ENCODE measurements at regions not wholly inside any gene's neighbourhood (a gene's known extent, or its start where the extent isn't known, plus 50 kb on each side); places are given as distances from the start of the nearest gene placed in this dataset.
"Not testable (repeated sequence)": the region's sequence is repeated elsewhere in the genome, so short reads cannot be mapped to it uniquely, and the experiment has no call there.

DNA sequence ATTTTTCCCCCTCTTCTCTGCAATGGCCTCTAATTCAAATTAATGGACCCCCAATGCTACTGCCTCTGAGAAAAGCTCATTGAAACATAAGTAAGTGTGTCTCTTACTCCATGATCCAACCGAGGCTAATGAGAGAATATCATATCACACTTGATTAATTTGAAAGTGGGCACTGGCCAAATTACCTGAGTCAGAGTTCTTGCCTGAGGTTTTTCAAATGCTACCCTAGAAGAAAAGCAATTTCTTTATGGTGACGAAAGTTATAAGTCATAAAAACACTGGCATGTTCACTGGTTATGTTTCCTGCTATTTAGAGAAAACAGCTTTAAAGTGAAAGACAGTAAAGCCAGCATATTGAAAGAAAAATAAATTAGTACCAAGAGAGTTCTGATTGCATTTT, 368.8 kb upstream of the TMPRSS15 start:
- DNase-seq (ENCODE audit: low read depth, low spot score) = no peak
- no peak overlapping the region for H3K4me3 ChIP-seq (ENCODE audit: low read length)

DNA sequence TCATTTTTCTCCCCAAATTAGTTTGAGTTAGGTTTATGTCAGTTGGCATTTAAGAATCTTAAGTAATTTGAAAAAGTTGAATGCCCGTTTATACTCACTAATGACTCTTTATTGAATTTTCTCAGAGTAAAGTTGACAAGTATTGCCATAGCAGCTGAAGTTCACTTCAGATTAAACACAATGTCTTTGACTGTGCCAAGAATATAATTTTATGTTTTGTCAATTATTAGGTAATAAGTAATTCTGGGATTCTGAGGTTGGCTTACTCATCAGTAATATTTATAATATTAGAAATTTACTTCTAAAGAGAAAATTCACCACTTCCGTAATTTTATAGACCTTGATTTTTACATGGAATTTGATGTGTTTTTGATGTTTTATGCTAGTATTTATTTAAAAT, 369.3 kb upstream of the TMPRSS15 start:
- no peak for DNase-seq (ENCODE audit: low read depth, low spot score)
- H3K4me3 ChIP-seq (ENCODE audit: low read length) = no peak overlapping the region

DNA sequence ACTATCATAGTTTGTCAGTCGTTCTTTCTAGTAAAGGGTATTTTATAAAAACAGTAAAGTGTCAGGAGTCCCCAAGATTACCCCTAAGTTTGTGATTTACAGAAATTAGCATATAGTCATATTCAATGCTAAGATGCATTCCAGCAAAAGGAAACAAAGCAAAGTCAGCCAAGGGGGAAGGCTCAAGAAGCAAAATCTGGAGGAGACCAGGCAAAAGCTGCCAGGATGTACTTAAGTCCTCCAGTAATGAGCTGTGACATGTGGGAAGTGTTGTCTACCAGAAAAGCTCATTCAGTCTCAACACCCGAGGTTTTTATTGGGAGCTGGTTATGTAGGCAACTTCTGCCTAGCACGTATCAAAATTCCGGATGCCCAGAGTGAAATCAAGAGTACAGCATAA, 373.4 kb upstream of the TMPRSS15 start:
- DNase-seq (ENCODE audit: low read depth, low spot score) = no peak
- H3K4me3 ChIP-seq (ENCODE audit: low read length) = no peak overlapping the region

DNA sequence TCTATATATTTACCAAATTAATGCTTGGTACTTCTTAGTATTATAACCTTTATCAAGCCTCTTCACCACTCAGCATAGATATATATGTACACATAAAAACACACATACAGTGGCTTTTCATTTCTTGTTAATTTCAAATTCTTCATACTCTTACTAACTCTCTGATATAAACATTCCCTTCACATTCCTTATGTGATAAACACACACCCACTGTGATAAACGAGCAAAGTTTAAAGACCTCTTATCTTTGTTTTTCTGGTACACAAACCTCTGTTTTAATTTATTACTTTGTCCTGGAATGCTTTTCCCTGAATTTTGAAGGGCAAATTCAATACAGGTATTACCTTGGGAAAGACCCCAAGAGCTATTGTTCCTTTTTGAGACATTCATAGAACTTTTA, 379.1 kb upstream of the TMPRSS15 start:
- DNase-seq (ENCODE audit: low read depth, low spot score) = no peak
- H3K4me3 ChIP-seq (ENCODE audit: low read length) = no peak overlapping the region

DNA sequence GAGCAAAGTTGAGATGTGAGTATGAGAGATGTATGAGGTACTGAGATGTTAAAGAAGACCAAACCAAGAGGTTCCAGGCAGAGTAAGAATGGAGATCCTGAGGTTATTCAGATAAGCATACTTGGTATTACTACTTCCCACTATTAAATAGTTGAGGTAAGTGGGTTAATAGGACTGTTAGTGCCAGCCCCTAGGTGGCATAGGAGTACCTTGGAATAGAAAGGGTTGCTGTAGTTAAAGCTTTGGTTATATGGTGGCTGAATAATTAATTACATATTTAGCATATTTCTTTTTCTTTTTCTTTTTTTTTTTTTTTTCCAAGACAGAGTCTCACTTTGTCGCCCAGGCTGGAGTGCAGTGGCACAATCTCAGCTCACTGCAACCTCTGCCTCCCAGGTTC, 397.9 kb upstream of the TMPRSS15 start:
- DNase-seq (ENCODE audit: low read depth, low spot score) = peak; percentile 23
- H3K4me3 ChIP-seq (ENCODE audit: low read length) = no peak overlapping the region

DNA sequence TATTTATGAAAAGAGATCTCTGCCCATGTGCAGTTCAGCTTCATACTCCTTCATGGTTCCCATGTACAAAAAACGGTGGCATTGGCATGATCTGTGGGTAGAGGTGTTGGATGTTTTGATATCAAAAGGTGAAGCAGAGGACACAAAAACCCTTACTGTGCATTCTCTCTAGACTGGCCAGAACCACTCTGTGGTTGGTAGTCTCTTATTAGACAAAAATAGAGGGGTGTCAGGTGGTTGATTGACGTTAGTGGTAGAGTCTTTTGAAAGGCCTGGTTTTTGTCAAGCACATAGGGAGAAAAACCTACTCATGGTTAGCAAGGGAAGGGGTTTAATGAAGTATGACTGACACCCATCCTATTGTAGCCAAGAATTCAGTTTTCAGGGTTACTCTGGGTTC, 400.0 kb upstream of the TMPRSS15 start:
- H3K4me3 ChIP-seq (ENCODE audit: low read length) = no peak overlapping the region
- DNase-seq (ENCODE audit: low read depth, low spot score) = no peak

DNA sequence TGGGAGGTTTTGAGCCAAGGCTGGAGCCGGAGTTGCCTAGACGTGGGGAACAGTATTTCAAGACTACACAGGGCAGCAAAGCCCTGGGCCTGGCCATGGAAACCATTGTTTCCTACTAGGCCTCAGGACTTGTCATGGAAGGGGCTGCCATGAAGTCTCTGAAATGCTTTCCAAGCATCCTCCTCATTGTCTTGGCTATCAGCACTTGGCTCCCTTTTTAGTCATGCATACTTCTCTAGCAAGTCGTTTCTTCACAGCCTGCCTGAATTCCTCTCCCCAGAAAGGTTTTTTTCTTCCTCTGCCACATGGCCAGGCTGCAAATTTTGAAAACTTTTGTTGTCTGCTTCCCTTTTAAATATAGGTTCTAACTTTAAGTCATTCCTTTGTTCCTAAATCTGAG, 406.6 kb upstream of the TMPRSS15 start:
- no peak for DNase-seq (ENCODE audit: low read depth, low spot score)
- no peak overlapping the region for H3K4me3 ChIP-seq (ENCODE audit: low read length)

DNA sequence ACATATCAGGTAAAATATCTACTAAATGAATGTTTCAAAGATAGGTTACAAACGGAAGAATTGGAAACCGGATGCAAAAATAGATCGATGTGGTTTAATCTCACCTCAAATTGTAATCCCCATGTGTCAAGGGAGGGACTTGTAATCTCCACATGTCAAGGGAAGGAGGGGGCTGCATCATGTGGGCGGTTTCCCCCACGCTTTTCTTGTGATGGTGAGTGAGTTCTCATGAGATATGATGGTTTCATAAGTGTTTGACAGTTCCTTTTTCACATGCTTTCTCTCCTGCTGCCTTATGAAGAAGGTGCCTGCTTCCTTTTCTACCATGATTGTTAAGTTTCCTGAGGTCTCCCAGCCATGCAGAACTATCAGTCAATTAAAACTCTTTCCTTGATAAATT, 408.7 kb upstream of the TMPRSS15 start:
- no peak overlapping the region for H3K4me3 ChIP-seq (ENCODE audit: low read length)
- peak; percentile 74 for DNase-seq (ENCODE audit: low read depth, low spot score)

DNA sequence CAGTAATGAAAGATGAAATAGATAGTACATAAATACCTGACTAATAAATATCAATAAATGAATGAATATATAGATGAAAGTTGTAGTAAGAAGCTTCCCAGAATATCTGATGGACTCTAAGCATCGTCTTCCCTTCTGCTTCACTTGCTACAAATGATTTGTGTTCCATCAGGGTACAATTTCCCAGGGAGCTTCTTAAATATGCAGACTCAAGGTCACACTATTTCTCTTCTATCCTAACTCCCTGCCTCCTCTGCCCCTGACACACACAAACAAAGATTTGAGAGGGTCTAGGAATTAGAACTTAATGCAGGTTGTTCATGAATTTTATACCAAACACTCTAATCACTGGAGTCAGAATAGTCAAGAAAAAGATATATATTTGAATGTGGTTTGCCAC, 415.9 kb upstream of the TMPRSS15 start:
- no peak for DNase-seq (ENCODE audit: low read depth, low spot score)
- no peak overlapping the region for H3K4me3 ChIP-seq (ENCODE audit: low read length)

DNA sequence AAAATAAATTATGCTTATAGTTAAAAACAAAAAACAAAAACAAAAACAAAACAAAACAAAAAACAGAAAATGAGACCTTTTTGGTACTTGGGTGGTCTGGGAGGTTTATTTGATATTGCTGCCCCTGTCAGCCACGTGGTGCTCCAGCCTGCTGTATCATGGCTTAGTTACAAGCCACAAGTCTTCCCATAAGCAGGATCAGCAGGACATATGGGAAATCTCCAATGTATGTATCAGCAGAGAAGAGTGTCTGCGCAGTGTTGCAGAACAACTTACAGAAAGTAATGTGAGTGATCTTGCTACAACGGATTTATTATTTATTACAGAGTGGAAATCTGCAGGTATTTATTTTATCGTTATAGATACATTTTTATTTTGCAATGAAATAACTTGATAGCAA, 423.0 kb upstream of the TMPRSS15 start:
- no peak for DNase-seq (ENCODE audit: low read depth, low spot score)
- no peak overlapping the region for H3K4me3 ChIP-seq (ENCODE audit: low read length)

DNA sequence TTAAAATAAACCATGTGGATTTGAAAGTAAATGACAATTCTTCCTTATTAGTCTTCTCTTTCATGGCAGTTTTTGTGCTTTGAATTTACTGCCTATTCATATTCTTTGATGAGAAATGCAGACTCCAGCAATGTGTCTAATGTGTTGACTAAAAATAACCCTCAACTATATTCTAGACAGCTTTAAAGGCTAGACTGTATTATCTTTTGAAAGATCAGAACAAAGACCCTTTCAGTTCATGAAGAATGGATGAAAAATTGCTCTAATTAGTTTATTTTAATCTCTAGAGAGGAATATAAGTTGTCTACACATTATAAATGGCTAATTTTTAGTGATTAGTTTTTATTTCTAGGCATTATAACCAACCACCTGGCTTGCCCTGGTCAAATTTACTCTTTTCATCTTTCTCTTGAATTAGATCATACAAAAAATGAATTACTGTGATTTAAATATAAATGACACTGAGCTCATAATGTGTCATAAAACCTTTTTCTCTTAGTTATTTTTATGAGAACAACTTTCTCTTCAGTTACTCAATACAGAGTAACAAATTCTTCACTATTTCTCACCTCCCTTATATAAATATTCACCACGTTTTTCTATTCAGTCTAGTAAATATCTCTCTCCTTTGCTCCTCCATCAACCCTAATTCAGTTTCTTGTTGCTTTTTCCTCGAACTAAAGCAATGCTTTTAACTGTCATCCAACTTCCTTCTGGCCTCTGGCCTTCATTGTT, 428.5 kb upstream of the TMPRSS15 start:
- no peak overlapping the region for H3K4me3 ChIP-seq (ENCODE audit: low read length)
- DNase-seq (ENCODE audit: low read depth, low spot score) = no peak

DNA sequence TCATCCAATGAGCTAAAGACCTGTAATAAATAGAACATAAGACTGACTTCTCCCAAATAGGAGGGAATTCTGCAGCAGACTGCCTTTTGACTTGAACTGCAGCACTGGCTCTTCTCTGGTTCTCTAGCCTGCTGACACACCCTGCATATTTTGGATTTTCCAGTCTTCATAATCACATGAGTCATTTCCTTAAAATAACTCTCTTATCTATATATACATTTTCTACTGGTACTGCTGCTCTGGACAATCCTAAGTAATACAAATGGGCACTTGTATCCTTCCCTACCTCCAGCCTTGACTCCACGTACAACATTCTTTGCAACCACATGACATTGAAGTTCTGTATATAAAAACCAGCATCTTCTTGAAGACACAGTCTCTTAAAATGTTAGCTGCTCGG, 429.4 kb upstream of the TMPRSS15 start:
- DNase-seq (ENCODE audit: low read depth, low spot score) = no peak
- H3K4me3 ChIP-seq (ENCODE audit: low read length) = no peak overlapping the region

DNA sequence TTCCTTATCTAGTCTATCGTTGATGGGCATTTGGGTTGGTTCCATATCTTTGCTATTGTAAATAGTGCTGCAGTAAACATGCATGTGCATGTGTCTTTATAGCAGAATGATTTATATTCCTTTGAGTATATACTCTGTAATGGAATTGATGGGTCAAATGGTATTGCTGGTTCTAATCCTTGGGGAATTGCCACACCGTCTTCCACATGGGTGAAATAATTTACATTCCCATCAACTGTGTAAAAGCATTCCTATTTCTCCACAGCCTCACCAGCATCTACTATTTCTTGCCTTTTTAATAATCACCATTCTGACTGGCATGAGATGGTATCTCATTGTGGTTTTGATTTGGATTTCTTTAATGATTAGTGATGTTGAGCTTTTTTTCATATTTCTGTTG, 430.5 kb upstream of the TMPRSS15 start:
- DNase-seq (ENCODE audit: low read depth, low spot score); H3K4me3 ChIP-seq (ENCODE audit: low read length): not testable (repeated sequence)

DNA sequence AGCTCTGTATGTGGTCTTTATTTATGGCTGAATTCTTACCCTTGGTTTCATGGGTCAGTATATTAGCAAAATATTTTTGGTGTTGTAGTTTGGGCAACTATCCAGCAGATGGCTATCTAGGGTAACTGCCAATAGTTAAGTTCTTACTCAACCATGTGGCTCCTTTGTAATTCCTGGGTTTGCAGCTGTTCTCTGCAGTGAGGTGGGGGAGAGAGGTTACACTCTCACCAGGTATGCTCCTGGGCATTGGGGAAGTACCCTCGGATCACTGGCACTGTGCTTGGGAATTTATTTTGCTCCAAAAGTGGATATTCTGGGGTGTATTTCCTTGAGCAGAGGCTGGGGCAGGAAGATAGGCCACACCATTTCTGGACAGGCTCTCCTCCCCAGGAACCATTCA, 436.7 kb upstream of the TMPRSS15 start:
- peak; percentile 47 for DNase-seq (ENCODE audit: low read depth, low spot score)
- no peak overlapping the region for H3K4me3 ChIP-seq (ENCODE audit: low read length)

DNA sequence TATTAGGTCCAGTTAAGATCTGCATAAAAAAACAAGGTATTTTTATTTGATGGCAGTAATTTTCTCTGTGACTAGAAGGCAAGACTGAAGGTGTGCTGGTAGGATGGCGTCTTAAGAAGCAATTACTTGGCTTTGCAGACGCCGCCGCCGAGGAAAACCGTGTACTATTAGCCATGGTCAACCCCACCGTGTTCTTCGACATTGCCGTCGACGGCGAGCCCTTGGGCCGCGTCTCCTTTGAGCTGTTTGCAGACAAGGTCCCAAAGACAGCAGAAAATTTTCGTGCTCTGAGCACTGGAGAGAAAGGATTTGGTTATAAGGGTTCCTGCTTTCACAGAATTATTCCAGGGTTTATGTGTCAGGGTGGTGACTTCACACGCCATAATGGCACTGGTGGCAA, 454.0 kb upstream of the TMPRSS15 start:
- not testable (repeated sequence) for DNase-seq (ENCODE audit: low read depth, low spot score); H3K4me3 ChIP-seq (ENCODE audit: low read length)

DNA sequence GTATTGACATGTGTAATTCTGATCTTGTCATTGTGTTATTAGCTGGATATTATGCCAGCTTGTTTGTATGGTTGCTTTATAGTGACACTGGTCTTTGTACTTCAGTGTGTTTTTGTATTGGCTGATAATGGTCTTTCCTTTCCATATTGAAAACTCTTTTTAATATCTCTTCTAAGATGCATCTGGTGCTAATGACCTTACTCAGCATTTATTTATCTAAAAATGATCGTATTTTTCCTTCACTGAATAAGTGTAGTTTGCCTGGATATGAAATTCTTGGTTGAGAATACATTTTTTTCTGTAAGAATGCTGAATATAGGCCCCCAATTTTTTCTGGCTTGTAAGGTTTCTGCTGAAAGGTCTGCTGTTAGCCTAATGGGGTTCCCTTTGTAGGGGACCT, 465.5 kb upstream of the TMPRSS15 start:
- no peak for DNase-seq (ENCODE audit: low read depth, low spot score)
- no peak overlapping the region for H3K4me3 ChIP-seq (ENCODE audit: low read length)

DNA sequence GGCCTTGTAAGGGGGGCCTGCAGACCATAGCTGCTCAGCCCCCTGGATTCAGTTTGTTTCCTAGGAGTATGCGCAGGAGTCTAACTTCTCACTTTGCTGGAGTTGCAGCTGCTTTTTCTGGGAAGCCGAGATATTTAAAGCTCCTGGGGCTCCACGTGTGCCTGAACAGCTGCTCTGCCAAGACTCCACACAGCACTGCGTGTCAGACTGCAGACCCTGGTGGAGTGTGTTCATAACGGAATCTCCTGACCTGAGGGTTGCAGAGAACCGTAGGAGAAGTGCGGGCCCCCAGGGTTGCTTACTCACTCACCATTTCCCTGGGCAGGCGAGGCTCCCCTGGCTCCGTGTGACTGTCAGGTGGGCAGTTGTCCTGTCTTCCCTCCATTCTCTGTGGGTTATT, 474.3 kb upstream of the TMPRSS15 start:
- no peak overlapping the region for H3K4me3 ChIP-seq (ENCODE audit: low read length)
- no peak for DNase-seq (ENCODE audit: low read depth, low spot score)

DNA sequence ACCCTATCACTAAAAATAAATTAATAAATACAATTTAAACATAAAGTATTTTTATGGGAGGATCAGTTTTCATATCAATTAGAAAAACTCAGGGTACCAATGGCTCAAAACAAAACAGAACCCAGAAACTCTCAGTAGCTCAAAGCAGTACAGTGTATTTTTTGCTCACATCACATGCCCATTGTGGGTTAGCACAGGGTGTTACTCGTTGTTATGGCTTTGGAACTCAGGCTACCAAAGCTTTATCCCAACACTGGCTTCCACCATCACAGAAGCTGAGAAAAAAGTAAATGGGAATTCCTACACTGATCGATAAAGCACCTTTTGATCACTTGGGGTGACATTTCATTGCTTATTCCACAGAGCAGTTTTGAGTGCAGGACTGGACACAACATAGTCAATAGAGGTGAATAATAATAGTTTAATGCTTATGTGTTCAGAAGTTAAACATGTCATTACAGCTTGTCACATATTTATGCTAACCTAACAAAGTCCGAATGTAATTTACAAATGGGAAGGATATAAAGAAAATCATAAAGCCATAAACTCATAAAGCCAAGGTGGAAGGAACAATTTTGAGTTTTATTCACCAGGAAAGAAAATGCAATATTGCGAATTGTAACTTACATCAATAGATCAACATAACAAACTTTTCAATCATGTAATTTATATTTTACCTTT, 484.5 kb upstream of the TMPRSS15 start:
- DNase-seq (ENCODE audit: low read depth, low spot score) = no peak

DNA sequence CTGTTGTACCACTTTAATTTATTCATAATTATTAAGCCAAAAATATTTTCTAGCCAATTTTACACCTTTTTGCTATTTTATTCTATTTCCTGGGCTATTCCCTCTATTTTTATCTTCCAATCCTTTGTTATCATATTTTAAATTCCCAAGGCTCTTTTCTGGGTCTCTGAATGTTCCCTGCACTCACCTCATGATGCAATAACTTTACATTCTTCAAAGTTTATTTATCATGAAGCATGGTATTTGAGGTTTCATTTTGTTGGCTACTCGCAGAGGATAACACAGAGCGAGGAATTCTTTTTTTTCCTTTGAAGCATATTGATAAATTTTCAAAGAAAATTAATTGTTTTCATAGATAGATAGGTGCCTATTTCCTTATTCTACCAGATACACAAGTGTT, 489.8 kb upstream of the TMPRSS15 start:
- no peak for DNase-seq (ENCODE audit: low read depth, low spot score)
- H3K4me3 ChIP-seq (ENCODE audit: low read length) = no peak overlapping the region

More for the DNA sequence above, 484.5 kb upstream of the TMPRSS15 start:
- no peak overlapping the region for H3K4me3 ChIP-seq (ENCODE audit: low read length)

DNA sequence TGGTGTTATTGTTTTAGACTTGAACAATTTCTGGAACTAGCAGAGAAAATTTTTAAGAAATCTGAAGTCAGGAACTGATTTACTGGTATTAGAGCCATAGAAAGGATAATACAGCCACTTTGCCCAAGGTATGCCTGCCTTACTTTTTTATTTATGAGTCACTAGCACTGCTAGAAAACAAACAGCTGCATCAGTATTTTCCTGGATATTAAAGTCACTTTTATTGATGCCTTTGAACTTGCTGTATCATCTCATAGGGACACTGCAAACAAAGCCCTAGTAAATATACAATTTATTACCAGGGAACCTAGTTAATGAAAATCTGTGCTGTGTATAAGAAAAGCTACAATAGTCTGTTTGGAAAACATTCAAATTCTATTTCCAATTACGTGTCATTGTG, 490.8 kb upstream of the TMPRSS15 start:
- no peak for DNase-seq (ENCODE audit: low read depth, low spot score)
- no peak overlapping the region for H3K4me3 ChIP-seq (ENCODE audit: low read length)

DNA sequence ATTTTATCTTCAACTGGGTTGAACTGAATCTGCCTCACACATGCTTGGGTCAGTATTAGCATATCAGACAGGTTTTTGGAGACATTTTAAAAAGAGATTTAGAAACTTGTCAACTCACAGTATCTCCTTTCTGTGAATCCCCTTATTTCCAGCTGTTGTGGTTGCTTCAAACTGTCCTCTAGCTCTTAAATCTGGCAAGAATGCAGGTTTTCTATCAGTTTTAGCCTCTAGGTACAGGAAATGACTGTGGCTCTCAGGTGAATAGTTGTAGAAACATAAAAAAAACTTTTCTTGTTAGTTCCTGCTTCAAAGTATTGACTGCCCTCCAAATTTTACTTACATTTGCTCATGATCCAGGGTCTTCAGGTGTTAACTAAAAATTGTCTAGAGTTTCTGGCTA, 495.7 kb upstream of the TMPRSS15 start:
- no peak overlapping the region for H3K4me3 ChIP-seq (ENCODE audit: low read length)
- no peak for DNase-seq (ENCODE audit: low read depth, low spot score)

Measured in Jurkat, Clone E6-1 (cell line).